OCI-LY1 (cell line): ENCODE measurements at regions not wholly inside any gene's neighbourhood (a gene's known extent, or its start where the extent isn't known, plus 50 kb on each side); places are given as distances from the start of the nearest gene placed in this dataset.
"Not testable (repeated sequence)": the region's sequence is repeated elsewhere in the genome, so short reads cannot be mapped to it uniquely, and the experiment has no call there.

Experiments used
- H2AFZ ChIP-seq: fragments of 200-600 bp; sonication (generic), shearing (Covaris generic); 2 replicates; pipeline ENCODE4 v1.6.0; 2014; ENCODE audit warnings: antibody characterized with exemption, mild to moderate bottlenecking, low read length
- H3F3A ChIP-seq: fragments of 200-600 bp; sonication (generic), shearing (Covaris generic); 2 replicates; pipeline ENCODE4 v1.6.0; 2014; ENCODE audit warnings: mild to moderate bottlenecking, antibody characterized with exemption, low read length, moderate library complexity; ENCODE audit not compliant: insufficient read depth
- H3K27ac ChIP-seq: fragments of 200-600 bp; sonication (generic); 2 replicates; pipeline ENCODE4 v1.5.1; 2014; ENCODE audit warnings: low read length, mixed run types, mild to moderate bottlenecking, low read depth; ENCODE audit not compliant: poor library complexity, severe bottlenecking
- H3K27me3 ChIP-seq: fragments of 200-600 bp; sonication (generic); 2 replicates; pipeline ENCODE4 v1.6.0; 2014; ENCODE audit warnings: antibody characterized with exemption, mild to moderate bottlenecking, low read length, moderate library complexity; ENCODE audit not compliant: insufficient read depth
- H3K36me3 ChIP-seq: fragments of 200-600 bp; sonication (generic); 2 replicates; pipeline ENCODE4 v1.6.1; 2014; ENCODE audit warnings: mild to moderate bottlenecking, antibody characterized with exemption, low read length, moderate library complexity, mixed read lengths; ENCODE audit not compliant: insufficient read depth
- H3K4me1 ChIP-seq: fragments of 200-600 bp; sonication (generic); 2 replicates; pipeline ENCODE4 v1.5.1; 2014; ENCODE audit warnings: mild to moderate bottlenecking, low read length, moderate library complexity; ENCODE audit not compliant: insufficient read depth, severe bottlenecking
- H3K4me2 ChIP-seq: fragments of 200-600 bp; sonication (generic), shearing (Covaris generic); 2 replicates; pipeline ENCODE4 v1.6.1; 2014; ENCODE audit warnings: low read length
- H3K4me3 ChIP-seq: fragments of 200-600 bp; sonication (generic); 2 replicates; pipeline ENCODE4 v1.5.1; 2014; ENCODE audit warnings: low read length, low read depth, mild to moderate bottlenecking, mixed read lengths; ENCODE audit not compliant: poor library complexity, severe bottlenecking
- H3K79me2 ChIP-seq: fragments of 200-600 bp; shearing (Covaris generic); 2 replicates; pipeline ENCODE4 v1.6.1; 2016; ENCODE audit warnings: mixed run types, low read length, mixed read lengths; ENCODE audit not compliant: insufficient read depth
- H3K9ac ChIP-seq: fragments of 200-600 bp; sonication (generic), shearing (Covaris generic); 2 replicates; pipeline ENCODE4 v1.6.1; 2014; ENCODE audit warnings: mild to moderate bottlenecking, low read length, mixed read lengths
- H3K9me2 ChIP-seq: fragments of 200-600 bp; sonication (generic), shearing (Covaris generic); 2 replicates; pipeline ENCODE4 v1.6.1; 2014; ENCODE audit warnings: low read depth, mild to moderate bottlenecking, low read length, mixed read lengths
- H3K9me3 ChIP-seq: fragments of 200-600 bp; shearing (Covaris generic); 2 replicates; pipeline ENCODE4 v1.6.1; 2014; ENCODE audit warnings: low read length, mixed read lengths
- H4K20me1 ChIP-seq: fragments of 200-600 bp; sonication (generic), shearing (Covaris generic); 2 replicates; pipeline ENCODE4 v1.6.0; 2016; ENCODE audit warnings: mild to moderate bottlenecking, low read length; ENCODE audit not compliant: insufficient read depth
- CTCF ChIP-seq: fragments of 200-600 bp; sonication (generic), shearing (Covaris generic); IDR thresholded peaks from 2 replicates; pipeline ENCODE4 v1.5.1; 2017; ENCODE audit warnings: mild to moderate bottlenecking, antibody characterized with exemption, low read length, moderate library complexity, mixed read lengths
- EZH2 ChIP-seq: fragments of 200-600 bp; sonication (generic), shearing (Covaris generic); IDR thresholded peaks from 2 replicates; pipeline ENCODE4 v1.8.0; 2017; ENCODE audit warnings: borderline replicate concordance, mixed run types, mild to moderate bottlenecking, antibody characterized with exemption, low read length, moderate library complexity, mixed read lengths

GRCh38 chr3:25182794-25183193, 245.3 kb upstream of the RARB start:
- H3F3A ChIP-seq: no peaks in the 10 kb centered on the region
- no peaks in the 10 kb centered on the region for H3K36me3 ChIP-seq
- H3K4me1 ChIP-seq: no peaks in the 10 kb centered on the region
- no peaks in the 10 kb centered on the region for H3K9me2 ChIP-seq
- no peak overlapping the region for H3K27ac ChIP-seq
- H3K4me2 ChIP-seq: no peak overlapping the region
- H3K9ac ChIP-seq: no peak overlapping the region
- no peaks in the 10 kb centered on the region for H3K9me3 ChIP-seq
- H4K20me1 ChIP-seq: no peaks in the 10 kb centered on the region
- TF ChIP-seq CTCF (no peak), EZH2 (no peak)
- no peak overlapping the region for H3K4me3 ChIP-seq
- no peaks in the 10 kb centered on the region for H3K79me2 ChIP-seq
- no peak overlapping the region for H2AFZ ChIP-seq
- H3K27me3 ChIP-seq: no peaks in the 10 kb centered on the region

- Histone ChIP-seq H3K27me3 (no peaks in the 10 kb centered on the region), H3K79me2 (no peaks in the 10 kb centered on the region), H2AFZ (no peak overlapping the region), H3K36me3 (no peaks in the 10 kb centered on the region), H3K9me2 (no peaks in the 10 kb centered on the region), H3K9me3 (no peaks in the 10 kb centered on the region), H3K9ac (no peak overlapping the region), H3K4me3 (no peak overlapping the region), H3K27ac (no peak overlapping the region), H4K20me1 (no peaks in the 10 kb centered on the region), H3F3A (no peaks in the 10 kb centered on the region), H3K4me2 (no peak overlapping the region), H3K4me1 (no peaks in the 10 kb centered on the region)
- TF ChIP-seq CTCF: no peak
- no peak for TF ChIP-seq EZH2
Measured at GRCh38 chr3:25184641-25185250, 243.3 kb upstream of the RARB start.

- Histone ChIP-seq H3K36me3 (no peaks in the 10 kb centered on the region), H3K9ac (no peak overlapping the region), H3K27ac (no peak overlapping the region), H3K79me2 (no peaks in the 10 kb centered on the region), H3K9me2 (no peaks in the 10 kb centered on the region), H3K9me3 (no peaks in the 10 kb centered on the region), H4K20me1 (no peaks in the 10 kb centered on the region), H2AFZ (no peak overlapping the region), H3K4me1 (no peaks in the 10 kb centered on the region), H3F3A (no peaks in the 10 kb centered on the region), H3K27me3 (no peaks in the 10 kb centered on the region), H3K4me3 (no peak overlapping the region), H3K4me2 (no peak overlapping the region)
- TF ChIP-seq CTCF: no peak
- no peak for TF ChIP-seq EZH2
Measured at GRCh38 chr3:25191673-25192072, 236.4 kb upstream of the RARB start.

GRCh38 chr3:25199567-25199966, 228.5 kb upstream of the RARB start:
- H3K36me3 ChIP-seq, H3K4me3 ChIP-seq, H3K9me3 ChIP-seq, H3K27me3 ChIP-seq, H3K4me2 ChIP-seq, H3K9me2 ChIP-seq, H2AFZ ChIP-seq, H3K4me1 ChIP-seq, H3K9ac ChIP-seq, H3K79me2 ChIP-seq, H3K27ac ChIP-seq, H4K20me1 ChIP-seq, H3F3A ChIP-seq: not testable (repeated sequence)
